ENCODE measurements at regions not wholly inside any gene's neighbourhood (a gene's known extent, or its start where the extent isn't known, plus 50 kb on each side); places are given as distances from the start of the nearest gene placed in this dataset.

- H3K36me3 ChIP-seq (ENCODE audit: control insufficient read depth in 1 of 2, insufficient read depth in 2 of 2, low read length in 2 of 2): no peaks in the 10 kb centered on the region
- H3K9me3 ChIP-seq (ENCODE audit: control insufficient read depth in 1 of 2, low read length in 2 of 2): no peaks in the 10 kb centered on the region
- no peaks in the 10 kb centered on the region for H3K4me1 ChIP-seq (ENCODE audit: control insufficient read depth in 1 of 2, insufficient read depth in 2 of 2, low read length in 2 of 2)
- H3K4me3 ChIP-seq (ENCODE audit: low read depth in 1 of 2, low read length in 2 of 2): no peak overlapping the region
- no peak overlapping the region for H3K27ac ChIP-seq (ENCODE audit: low read length)
- no peaks in the 10 kb centered on the region for H3K27me3 ChIP-seq (ENCODE audit: low read depth, low read length)
Observed at GRCh38 chr13:105016266-105016665, 1519.2 kb downstream of the EFNB2 start.

GRCh38 chr13:105008604-105009003 lies 1526.9 kb downstream of the EFNB2 start:
- Histone ChIP-seq H3K9me3 (ENCODE audit: control insufficient read depth in 1 of 2, low read length in 2 of 2) (no peaks in the 10 kb centered on the region), H3K4me1 (ENCODE audit: control insufficient read depth in 1 of 2, insufficient read depth in 2 of 2, low read length in 2 of 2) (no peaks in the 10 kb centered on the region), H3K4me3 (ENCODE audit: low read depth in 1 of 2, low read length in 2 of 2) (no peak overlapping the region), H3K27ac (ENCODE audit: low read length) (no peak overlapping the region), H3K36me3 (ENCODE audit: control insufficient read depth in 1 of 2, insufficient read depth in 2 of 2, low read length in 2 of 2) (no peaks in the 10 kb centered on the region), H3K27me3 (ENCODE audit: low read depth, low read length) (no peaks in the 10 kb centered on the region)

- H3K27ac ChIP-seq (ENCODE audit: low read length): no peak overlapping the region
- no peak overlapping the region for H3K4me3 ChIP-seq (ENCODE audit: low read depth in 1 of 2, low read length in 2 of 2)
- no peaks in the 10 kb centered on the region for H3K36me3 ChIP-seq (ENCODE audit: control insufficient read depth in 1 of 2, insufficient read depth in 2 of 2, low read length in 2 of 2)
- no peaks in the 10 kb centered on the region for H3K27me3 ChIP-seq (ENCODE audit: low read depth, low read length)
- H3K9me3 ChIP-seq (ENCODE audit: control insufficient read depth in 1 of 2, low read length in 2 of 2): no peaks in the 10 kb centered on the region
- no peaks in the 10 kb centered on the region for H3K4me1 ChIP-seq (ENCODE audit: control insufficient read depth in 1 of 2, insufficient read depth in 2 of 2, low read length in 2 of 2)
Observed at GRCh38 chr13:105007166-105007808, 1528.2 kb downstream of the EFNB2 start.

- Histone ChIP-seq H3K27me3 (ENCODE audit: low read depth, low read length) (no peaks in the 10 kb centered on the region), H3K36me3 (ENCODE audit: control insufficient read depth in 1 of 2, insufficient read depth in 2 of 2, low read length in 2 of 2) (no peaks in the 10 kb centered on the region), H3K9me3 (ENCODE audit: control insufficient read depth in 1 of 2, low read length in 2 of 2) (no peaks in the 10 kb centered on the region), H3K4me3 (ENCODE audit: low read depth in 1 of 2, low read length in 2 of 2) (no peak overlapping the region), H3K27ac (ENCODE audit: low read length) (no peak overlapping the region), H3K4me1 (ENCODE audit: control insufficient read depth in 1 of 2, insufficient read depth in 2 of 2, low read length in 2 of 2) (no peaks in the 10 kb centered on the region)
Observed at GRCh38 chr13:104996022-104996421, 1539.4 kb downstream of the EFNB2 start.

- no peak overlapping the region for H3K27ac ChIP-seq (ENCODE audit: low read length)
- H3K27me3 ChIP-seq (ENCODE audit: low read depth, low read length): no peaks in the 10 kb centered on the region
- H3K36me3 ChIP-seq (ENCODE audit: control insufficient read depth in 1 of 2, insufficient read depth in 2 of 2, low read length in 2 of 2): no peaks in the 10 kb centered on the region
- no peaks in the 10 kb centered on the region for H3K4me1 ChIP-seq (ENCODE audit: control insufficient read depth in 1 of 2, insufficient read depth in 2 of 2, low read length in 2 of 2)
- H3K4me3 ChIP-seq (ENCODE audit: low read depth in 1 of 2, low read length in 2 of 2): no peak overlapping the region
- H3K9me3 ChIP-seq (ENCODE audit: control insufficient read depth in 1 of 2, low read length in 2 of 2): no peaks in the 10 kb centered on the region
Observed at GRCh38 chr13:104993708-104994107, 1541.8 kb downstream of the EFNB2 start.

GRCh38 chr13:104987621-104988020 lies 1547.8 kb downstream of the EFNB2 start:
- H3K27ac ChIP-seq (ENCODE audit: low read length): no peak overlapping the region

GRCh38 chr13:104984296-104984818 lies 1551.1 kb downstream of the EFNB2 start:
- H3K4me1 ChIP-seq (ENCODE audit: control insufficient read depth in 1 of 2, insufficient read depth in 2 of 2, low read length in 2 of 2): peaks cover 0 to 15% of the 10 kb centered on the region in 2 donors
- H3K36me3 ChIP-seq (ENCODE audit: control insufficient read depth in 1 of 2, insufficient read depth in 2 of 2, low read length in 2 of 2): no peaks in the 10 kb centered on the region
- H3K4me3 ChIP-seq (ENCODE audit: low read depth in 1 of 2, low read length in 2 of 2): no peak overlapping the region
- H3K27me3 ChIP-seq (ENCODE audit: low read depth, low read length): no peaks in the 10 kb centered on the region
- no peaks in the 10 kb centered on the region for H3K9me3 ChIP-seq (ENCODE audit: control insufficient read depth in 1 of 2, low read length in 2 of 2)
- H3K27ac ChIP-seq (ENCODE audit: low read length): no peak overlapping the region

More at GRCh38 chr13:104987621-104988020, 1547.8 kb downstream of the EFNB2 start:
- Histone ChIP-seq H3K4me3 (ENCODE audit: low read depth in 1 of 2, low read length in 2 of 2) (no peak overlapping the region), H3K36me3 (ENCODE audit: control insufficient read depth in 1 of 2, insufficient read depth in 2 of 2, low read length in 2 of 2) (no peaks in the 10 kb centered on the region), H3K9me3 (ENCODE audit: control insufficient read depth in 1 of 2, low read length in 2 of 2) (no peaks in the 10 kb centered on the region), H3K27me3 (ENCODE audit: low read depth, low read length) (no peaks in the 10 kb centered on the region), H3K4me1 (ENCODE audit: control insufficient read depth in 1 of 2, insufficient read depth in 2 of 2, low read length in 2 of 2) (peaks cover 0 to 15% of the 10 kb centered on the region in 2 donors)

- no peak overlapping the region for H3K27ac ChIP-seq (ENCODE audit: low read length)
Observed at GRCh38 chr13:104983601-104984000, 1551.9 kb downstream of the EFNB2 start.

GRCh38 chr13:104980586-104980985 lies 1554.9 kb downstream of the EFNB2 start:
- Histone ChIP-seq H3K4me1 (ENCODE audit: control insufficient read depth in 1 of 2, insufficient read depth in 2 of 2, low read length in 2 of 2) (peaks cover 0 to 15% of the 10 kb centered on the region in 2 donors), H3K4me3 (ENCODE audit: low read depth in 1 of 2, low read length in 2 of 2) (no peak overlapping the region), H3K27me3 (ENCODE audit: low read depth, low read length) (no peaks in the 10 kb centered on the region), H3K36me3 (ENCODE audit: control insufficient read depth in 1 of 2, insufficient read depth in 2 of 2, low read length in 2 of 2) (no peaks in the 10 kb centered on the region), H3K9me3 (ENCODE audit: control insufficient read depth in 1 of 2, low read length in 2 of 2) (no peaks in the 10 kb centered on the region), H3K27ac (ENCODE audit: low read length) (no peak overlapping the region)

More at GRCh38 chr13:104983601-104984000, 1551.9 kb downstream of the EFNB2 start:
- Histone ChIP-seq H3K4me1 (ENCODE audit: control insufficient read depth in 1 of 2, insufficient read depth in 2 of 2, low read length in 2 of 2) (peaks cover 0 to 15% of the 10 kb centered on the region in 2 donors), H3K36me3 (ENCODE audit: control insufficient read depth in 1 of 2, insufficient read depth in 2 of 2, low read length in 2 of 2) (no peaks in the 10 kb centered on the region), H3K4me3 (ENCODE audit: low read depth in 1 of 2, low read length in 2 of 2) (no peak overlapping the region), H3K9me3 (ENCODE audit: control insufficient read depth in 1 of 2, low read length in 2 of 2) (no peaks in the 10 kb centered on the region), H3K27me3 (ENCODE audit: low read depth, low read length) (no peaks in the 10 kb centered on the region)

GRCh38 chr13:104979281-104980030 lies 1556.0 kb downstream of the EFNB2 start:
- H3K4me3 ChIP-seq (ENCODE audit: low read depth in 1 of 2, low read length in 2 of 2): no peak overlapping the region
- H3K4me1 ChIP-seq (ENCODE audit: control insufficient read depth in 1 of 2, insufficient read depth in 2 of 2, low read length in 2 of 2): peaks cover 0 to 8% of the 10 kb centered on the region in 2 donors
- no peaks in the 10 kb centered on the region for H3K9me3 ChIP-seq (ENCODE audit: control insufficient read depth in 1 of 2, low read length in 2 of 2)
- no peak overlapping the region for H3K27ac ChIP-seq (ENCODE audit: low read length)
- no peaks in the 10 kb centered on the region for H3K27me3 ChIP-seq (ENCODE audit: low read depth, low read length)
- H3K36me3 ChIP-seq (ENCODE audit: control insufficient read depth in 1 of 2, insufficient read depth in 2 of 2, low read length in 2 of 2): no peaks in the 10 kb centered on the region

- no peak overlapping the region for H3K4me3 ChIP-seq (ENCODE audit: low read depth in 1 of 2, low read length in 2 of 2)
- no peaks in the 10 kb centered on the region for H3K4me1 ChIP-seq (ENCODE audit: control insufficient read depth in 1 of 2, insufficient read depth in 2 of 2, low read length in 2 of 2)
- no peaks in the 10 kb centered on the region for H3K9me3 ChIP-seq (ENCODE audit: control insufficient read depth in 1 of 2, low read length in 2 of 2)
- no peak overlapping the region for H3K27ac ChIP-seq (ENCODE audit: low read length)
- no peaks in the 10 kb centered on the region for H3K27me3 ChIP-seq (ENCODE audit: low read depth, low read length)
- H3K36me3 ChIP-seq (ENCODE audit: control insufficient read depth in 1 of 2, insufficient read depth in 2 of 2, low read length in 2 of 2): no peaks in the 10 kb centered on the region
Observed at GRCh38 chr13:104976986-104977385, 1558.5 kb downstream of the EFNB2 start.
